Activated CD8-positive, alpha-beta memory T cell treated with anti-CD3 and anti-CD28 coated beads for 1 hour (primary cell): ENCODE measurements at regions not wholly inside any gene's neighbourhood (a gene's known extent, or its start where the extent isn't known, plus 50 kb on each side); places are given as distances from the start of the nearest gene placed in this dataset.
"Not testable (repeated sequence)": the region's sequence is repeated elsewhere in the genome, so short reads cannot be mapped to it uniquely, and the experiment has no call there.

ENCODE experiments used
- DNase-seq, 2 donors: peaks; one replicate each; pipeline ENCODE4 v3.0.0-alpha.2; 2020; ENCODE audit warnings: low read depth in 1 of 2; ENCODE audit errors: extremely low read depth in 1 of 2

- DNase-seq: no peak
Observed at GRCh38 chr7:87007038-87007437, 52.4 kb downstream of the ELAPOR2 start.

GRCh38 chr7:87004956-87005355, 54.5 kb downstream of the ELAPOR2 start:
- DNase-seq: no peak

- DNase-seq: no peak
Observed at GRCh38 chr7:87003872-87004798, 55.3 kb downstream of the ELAPOR2 start.

- no peak for DNase-seq
Observed at GRCh38 chr7:87001214-87001613, 58.2 kb downstream of the ELAPOR2 start.

- no peak for DNase-seq
Observed at GRCh38 chr7:87000344-87000743, 59.1 kb downstream of the ELAPOR2 start.

- no peak for DNase-seq
Observed at GRCh38 chr7:86999750-87000149, 59.7 kb downstream of the ELAPOR2 start.

- DNase-seq: no peak
Observed at GRCh38 chr7:86995814-86996213, 63.6 kb downstream of the ELAPOR2 start.

- no peak for DNase-seq
Observed at GRCh38 chr7:86995052-86995725, 64.3 kb downstream of the ELAPOR2 start.

GRCh38 chr7:86991771-86992191, 67.7 kb downstream of the ELAPOR2 start:
- no peak for DNase-seq

GRCh38 chr7:86991093-86991769, 68.2 kb downstream of the ELAPOR2 start:
- no peak for DNase-seq

- no peak for DNase-seq
Observed at GRCh38 chr7:86989407-86989806, 70.0 kb downstream of the ELAPOR2 start.

GRCh38 chr7:86987834-86988233, 71.6 kb downstream of the ELAPOR2 start:
- not testable (repeated sequence) for DNase-seq

- not testable (repeated sequence) for DNase-seq
Observed at GRCh38 chr7:86987358-86987757, 72.1 kb downstream of the ELAPOR2 start.

- not testable (repeated sequence) for DNase-seq
Observed at GRCh38 chr7:86985342-86985741, 74.1 kb downstream of the ELAPOR2 start.

GRCh38 chr7:86983654-86984053, 75.8 kb downstream of the ELAPOR2 start:
- DNase-seq: not testable (repeated sequence)

- DNase-seq: not testable (repeated sequence)
Observed at GRCh38 chr7:86981937-86982336, 77.5 kb downstream of the ELAPOR2 start.

GRCh38 chr7:86981127-86981526, 78.3 kb downstream of the ELAPOR2 start:
- no peak for DNase-seq

GRCh38 chr7:86980223-86980622, 79.2 kb downstream of the ELAPOR2 start:
- DNase-seq: no peak

- no peak for DNase-seq
Observed at GRCh38 chr7:86978808-86979506, 80.5 kb downstream of the ELAPOR2 start.

- DNase-seq: no peak
Observed at GRCh38 chr7:86976958-86977357, 82.5 kb downstream of the ELAPOR2 start.

GRCh38 chr7:86975914-86976313, 83.5 kb downstream of the ELAPOR2 start:
- DNase-seq: no peak
